ENCODE measurements at regions not wholly inside any gene's neighbourhood (a gene's known extent, or its start where the extent isn't known, plus 50 kb on each side); places are given as distances from the start of the nearest gene placed in this dataset.

- Histone ChIP-seq H3K4me3 (no peak overlapping the region), H3K27ac (no peak overlapping the region), H3K27me3 (no peaks in the 10 kb centered on the region), H3K9me3 (no peaks in the 10 kb centered on the region), H3K4me1 (no peaks in the 10 kb centered on the region), H3K36me3 (no peaks in the 10 kb centered on the region)
- TF ChIP-seq POLR2A (IDR thresholded peaks at IDR 0.05) (no peak), CTCF (IDR thresholded peaks at IDR 0.05) (no peak)
- DNase-seq, result no peak
Observed at GRCh38 chr3:81898336-81898735, 136.9 kb upstream of the GBE1 start.

- no peaks in the 10 kb centered on the region for H3K9me3 ChIP-seq
- TF ChIP-seq CTCF (IDR thresholded peaks at IDR 0.05) (no peak), POLR2A (IDR thresholded peaks at IDR 0.05) (no peak)
- DNase-seq, result no peak
- no peak overlapping the region for H3K4me3 ChIP-seq
- no peaks in the 10 kb centered on the region for H3K36me3 ChIP-seq
- no peaks in the 10 kb centered on the region for H3K4me1 ChIP-seq
- H3K27me3 ChIP-seq, result no peaks in the 10 kb centered on the region
- no peak overlapping the region for H3K27ac ChIP-seq
Observed at GRCh38 chr3:81894598-81894997, 133.2 kb upstream of the GBE1 start.

- H3K36me3 ChIP-seq, result no peaks in the 10 kb centered on the region
- no peak overlapping the region for H3K27ac ChIP-seq
- H3K4me3 ChIP-seq, result no peak overlapping the region
- no peaks in the 10 kb centered on the region for H3K27me3 ChIP-seq
- DNase-seq, result no peak
- H3K9me3 ChIP-seq, result no peaks in the 10 kb centered on the region
- no peaks in the 10 kb centered on the region for H3K4me1 ChIP-seq
- TF ChIP-seq POLR2A (IDR thresholded peaks at IDR 0.05) (no peak), CTCF (IDR thresholded peaks at IDR 0.05) (no peak)
Observed at GRCh38 chr3:81891055-81891895, 129.8 kb upstream of the GBE1 start.

GRCh38 chr3:81888914-81889557, 127.6 kb upstream of the GBE1 start:
- Histone ChIP-seq H3K4me3 (no peak overlapping the region), H3K4me1 (no peaks in the 10 kb centered on the region), H3K36me3 (no peaks in the 10 kb centered on the region), H3K9me3 (no peaks in the 10 kb centered on the region), H3K27ac (no peak overlapping the region), H3K27me3 (no peaks in the 10 kb centered on the region)
- no peak for TF ChIP-seq POLR2A (IDR thresholded peaks at IDR 0.05)
- no peak for TF ChIP-seq CTCF (IDR thresholded peaks at IDR 0.05)
- no peak for DNase-seq

GRCh38 chr3:81887448-81887847, 126.0 kb upstream of the GBE1 start:
- H3K36me3 ChIP-seq, result no peaks in the 10 kb centered on the region
- H3K27me3 ChIP-seq, result no peaks in the 10 kb centered on the region
- no peak overlapping the region for H3K4me3 ChIP-seq
- H3K27ac ChIP-seq, result no peak overlapping the region
- no peaks in the 10 kb centered on the region for H3K9me3 ChIP-seq
- TF ChIP-seq CTCF (IDR thresholded peaks at IDR 0.05) (no peak), POLR2A (IDR thresholded peaks at IDR 0.05) (no peak)
- H3K4me1 ChIP-seq, result no peaks in the 10 kb centered on the region
- no peak for DNase-seq

Data from Peyer's patch (tissue), 4 donors.